ENCODE measurements at regions not wholly inside any gene's neighbourhood (a gene's known extent, or its start where the extent isn't known, plus 50 kb on each side); places are given as distances from the start of the nearest gene placed in this dataset.
"Not testable (repeated sequence)": the region's sequence is repeated elsewhere in the genome, so short reads cannot be mapped to it uniquely, and the experiment has no call there.

DNA sequence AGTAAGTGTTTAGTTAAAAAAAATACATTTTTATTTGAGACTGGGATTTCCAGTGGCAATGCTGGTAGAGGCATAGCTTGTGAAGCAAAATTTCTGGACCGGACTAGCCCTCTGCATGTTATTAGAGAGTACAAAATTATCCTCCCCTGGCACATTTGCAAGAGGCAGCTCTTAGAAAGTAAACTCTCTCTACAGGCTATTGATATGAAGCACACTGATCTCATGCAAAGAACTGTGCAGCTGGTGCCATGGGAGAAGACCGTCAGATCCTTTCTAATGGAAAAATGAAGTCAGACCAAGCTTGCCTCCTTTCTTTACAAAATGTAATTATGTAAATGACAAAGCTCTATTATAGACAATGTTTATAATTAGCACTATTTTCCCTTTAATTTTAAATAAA is 2717.2 kb downstream of the PCDH7 start:
- Mint-ChIP-seq H3K36me3 (ENCODE audit: low read depth) (no peaks in the 10 kb centered on the region), H3K9me3 (no peaks in the 10 kb centered on the region), H3K4me1 (ENCODE audit: low read depth) (no peaks in the 10 kb centered on the region), H3K27me3 (no peaks in the 10 kb centered on the region), H3K4me3 (no peak overlapping the region), H3K27ac (no peak overlapping the region)
- intact Hi-C loops (cut with micrococcal nuclease): no loop called here

DNA sequence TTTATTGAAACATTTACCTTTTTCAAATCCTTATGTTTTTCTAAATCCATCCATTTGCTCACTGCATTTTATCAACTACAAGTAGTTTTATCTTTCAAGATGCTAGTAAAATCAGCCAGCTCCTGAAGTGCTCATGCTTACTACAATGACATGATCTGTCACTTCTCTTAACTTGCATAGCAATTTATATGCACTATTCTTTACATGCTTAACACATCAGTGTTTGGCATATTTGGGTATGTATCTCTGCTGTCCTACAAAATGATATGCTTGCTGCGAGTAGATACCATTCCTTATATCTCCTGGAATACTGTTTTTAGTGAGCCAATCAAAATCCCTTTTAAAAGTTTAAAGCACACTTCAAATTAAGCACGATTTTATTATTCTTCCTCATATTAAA is 2726.8 kb downstream of the PCDH7 start:
- H3K4me1 Mint-ChIP-seq (ENCODE audit: low read depth): no peaks in the 10 kb centered on the region
- no peaks in the 10 kb centered on the region for H3K27me3 Mint-ChIP-seq
- H3K36me3 Mint-ChIP-seq (ENCODE audit: low read depth): no peaks in the 10 kb centered on the region
- no peak overlapping the region for H3K4me3 Mint-ChIP-seq
- H3K9me3 Mint-ChIP-seq: peaks cover 10% of the 10 kb centered on the region
- no peak overlapping the region for H3K27ac Mint-ChIP-seq
- intact Hi-C loops (cut with micrococcal nuclease): no loop called here

GRCh38 chr4:33448948-33449347 is 2728.8 kb downstream of the PCDH7 start:
- Mint-ChIP-seq H3K4me3 (no peak overlapping the region), H3K27ac (no peak overlapping the region), H3K4me1 (ENCODE audit: low read depth) (no peaks in the 10 kb centered on the region), H3K27me3 (no peaks in the 10 kb centered on the region), H3K9me3 (peaks cover 10% of the 10 kb centered on the region), H3K36me3 (ENCODE audit: low read depth) (no peaks in the 10 kb centered on the region)
- intact Hi-C loops (cut with micrococcal nuclease): no loop called here

GRCh38 chr4:33453436-33453835 is 2733.3 kb downstream of the PCDH7 start:
- H3K36me3 Mint-ChIP-seq (ENCODE audit: low read depth): no peaks in the 10 kb centered on the region

DNA sequence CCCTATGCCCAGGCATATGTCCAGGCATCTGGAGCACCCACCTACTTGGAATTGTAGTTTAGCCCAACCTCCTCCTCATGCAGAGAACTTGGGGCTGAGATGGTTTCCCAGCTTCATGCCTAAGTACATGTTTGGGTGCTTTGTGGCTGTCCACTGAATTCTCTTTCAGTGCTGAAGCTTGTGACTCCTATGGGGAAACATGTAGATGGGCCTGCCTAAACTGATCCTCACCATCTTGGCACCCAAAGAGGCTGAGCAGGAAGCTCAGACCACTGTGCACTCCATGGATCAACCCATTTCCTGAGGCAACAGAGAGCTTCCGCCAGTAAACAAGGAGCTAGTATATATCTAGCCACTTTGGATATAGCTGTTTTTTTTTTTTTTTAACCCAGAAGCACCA is 2733.7 kb downstream of the PCDH7 start:
- no peaks in the 10 kb centered on the region for H3K27me3 Mint-ChIP-seq
- no peaks in the 10 kb centered on the region for H3K36me3 Mint-ChIP-seq (ENCODE audit: low read depth)
- no peak overlapping the region for H3K4me3 Mint-ChIP-seq
- intact Hi-C loops (cut with micrococcal nuclease): no loop called here
- peaks cover 6% of the 10 kb centered on the region for H3K9me3 Mint-ChIP-seq
- H3K4me1 Mint-ChIP-seq (ENCODE audit: low read depth): no peaks in the 10 kb centered on the region
- H3K27ac Mint-ChIP-seq: no peak overlapping the region

More at GRCh38 chr4:33453436-33453835, 2733.3 kb downstream of the PCDH7 start:
- no peak overlapping the region for H3K4me3 Mint-ChIP-seq
- H3K27ac Mint-ChIP-seq: no peak overlapping the region
- no peaks in the 10 kb centered on the region for H3K4me1 Mint-ChIP-seq (ENCODE audit: low read depth)
- intact Hi-C loops (cut with micrococcal nuclease): no loop called here
- H3K9me3 Mint-ChIP-seq: peaks cover 6% of the 10 kb centered on the region
- H3K27me3 Mint-ChIP-seq: no peaks in the 10 kb centered on the region

DNA sequence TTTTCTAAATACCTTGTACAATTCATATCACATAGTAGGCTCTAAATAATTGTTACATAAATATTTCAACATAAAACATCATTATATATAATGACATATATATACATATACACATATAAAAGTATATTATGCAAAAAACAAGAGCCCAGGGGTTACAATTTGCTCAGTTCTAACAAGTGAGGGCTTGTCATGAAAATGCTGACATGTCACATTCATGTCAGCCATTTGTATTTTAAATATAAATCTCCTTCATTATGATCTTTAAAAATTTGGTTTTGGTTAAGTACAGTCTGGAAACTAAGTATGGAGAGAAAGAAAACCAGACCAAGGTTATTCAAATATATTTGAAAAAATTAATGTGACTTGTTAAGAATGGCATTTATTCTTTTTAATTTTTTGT is 2745.4 kb downstream of the PCDH7 start:
- H3K4me1 Mint-ChIP-seq (ENCODE audit: low read depth): no peaks in the 10 kb centered on the region
- H3K27me3 Mint-ChIP-seq: no peaks in the 10 kb centered on the region
- H3K9me3 Mint-ChIP-seq: no peaks in the 10 kb centered on the region
- no peak overlapping the region for H3K4me3 Mint-ChIP-seq
- intact Hi-C loops (cut with micrococcal nuclease): no loop called here
- no peaks in the 10 kb centered on the region for H3K36me3 Mint-ChIP-seq (ENCODE audit: low read depth)
- no peak overlapping the region for H3K27ac Mint-ChIP-seq

DNA sequence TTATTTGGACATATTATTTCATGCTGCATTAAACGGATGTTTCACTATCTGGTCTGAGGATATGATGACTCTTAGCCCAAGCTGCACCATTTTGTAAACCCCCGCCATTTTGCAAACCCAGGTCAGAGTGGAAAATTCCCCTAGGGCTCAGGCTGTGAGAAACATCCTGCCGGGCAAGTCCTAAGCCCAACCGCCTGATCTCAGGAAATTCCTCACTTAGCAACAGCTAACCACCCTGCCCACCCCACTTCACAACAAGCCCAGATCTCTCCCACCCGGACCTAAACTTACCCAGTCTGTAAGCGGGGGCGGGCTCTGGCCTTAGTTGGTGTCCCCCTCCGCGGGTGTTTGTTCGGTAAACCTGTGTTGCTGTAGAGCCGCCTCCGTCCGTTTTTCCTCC is 2747.1 kb downstream of the PCDH7 start:
- Mint-ChIP-seq H3K4me1 (ENCODE audit: low read depth) (no peaks in the 10 kb centered on the region), H3K4me3 (no peak overlapping the region), H3K27ac (no peak overlapping the region), H3K27me3 (no peaks in the 10 kb centered on the region), H3K36me3 (ENCODE audit: low read depth) (no peaks in the 10 kb centered on the region), H3K9me3 (peaks cover 11% of the 10 kb centered on the region)
- intact Hi-C loops (cut with micrococcal nuclease): no loop called here

DNA sequence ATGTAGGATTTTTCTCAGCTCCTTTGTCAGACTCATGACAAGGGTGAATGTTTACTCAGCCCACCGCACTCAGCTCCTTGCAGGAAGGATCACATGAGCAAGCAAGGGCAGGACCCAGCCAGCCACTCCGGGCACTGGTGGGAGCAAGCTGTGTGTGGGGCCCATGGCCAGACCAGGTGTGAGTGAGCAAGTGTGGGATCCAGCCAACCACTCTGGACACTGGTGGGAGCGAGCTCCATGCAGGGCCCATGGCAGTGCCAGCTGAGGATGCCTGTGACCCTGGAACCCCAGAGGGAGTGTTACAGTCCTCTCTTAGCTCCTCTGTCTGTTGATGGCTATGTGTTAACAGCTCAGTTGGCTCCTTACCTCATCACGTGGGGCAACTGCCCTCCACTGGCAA is 2750.6 kb downstream of the PCDH7 start:
- intact Hi-C loops (cut with micrococcal nuclease): no loop called here
- no peak overlapping the region for H3K27ac Mint-ChIP-seq

GRCh38 chr4:33477715-33478114 is 2757.5 kb downstream of the PCDH7 start:
- intact Hi-C loops (cut with micrococcal nuclease): no loop called here
- H3K27me3 Mint-ChIP-seq: no peaks in the 10 kb centered on the region
- no peak overlapping the region for H3K27ac Mint-ChIP-seq
- H3K4me1 Mint-ChIP-seq (ENCODE audit: low read depth): no peaks in the 10 kb centered on the region
- no peaks in the 10 kb centered on the region for H3K36me3 Mint-ChIP-seq (ENCODE audit: low read depth)
- H3K4me3 Mint-ChIP-seq: no peak overlapping the region
- no peaks in the 10 kb centered on the region for H3K9me3 Mint-ChIP-seq

More for the DNA sequence above, 2750.6 kb downstream of the PCDH7 start:
- Mint-ChIP-seq H3K9me3 (peaks cover 11% of the 10 kb centered on the region), H3K36me3 (ENCODE audit: low read depth) (no peaks in the 10 kb centered on the region), H3K27me3 (no peaks in the 10 kb centered on the region), H3K4me1 (ENCODE audit: low read depth) (no peaks in the 10 kb centered on the region), H3K4me3 (no peak overlapping the region)

- no peaks in the 10 kb centered on the region for H3K36me3 Mint-ChIP-seq (ENCODE audit: low read depth)
- intact Hi-C loops (cut with micrococcal nuclease): no loop called here
- no peak overlapping the region for H3K4me3 Mint-ChIP-seq
- no peak overlapping the region for H3K27ac Mint-ChIP-seq
- H3K27me3 Mint-ChIP-seq: no peaks in the 10 kb centered on the region
- H3K4me1 Mint-ChIP-seq (ENCODE audit: low read depth): no peaks in the 10 kb centered on the region
- H3K9me3 Mint-ChIP-seq: no peaks in the 10 kb centered on the region
Measured at GRCh38 chr4:33482773-33483172, 2761.5 kb downstream of the ARAP2 start.

DNA sequence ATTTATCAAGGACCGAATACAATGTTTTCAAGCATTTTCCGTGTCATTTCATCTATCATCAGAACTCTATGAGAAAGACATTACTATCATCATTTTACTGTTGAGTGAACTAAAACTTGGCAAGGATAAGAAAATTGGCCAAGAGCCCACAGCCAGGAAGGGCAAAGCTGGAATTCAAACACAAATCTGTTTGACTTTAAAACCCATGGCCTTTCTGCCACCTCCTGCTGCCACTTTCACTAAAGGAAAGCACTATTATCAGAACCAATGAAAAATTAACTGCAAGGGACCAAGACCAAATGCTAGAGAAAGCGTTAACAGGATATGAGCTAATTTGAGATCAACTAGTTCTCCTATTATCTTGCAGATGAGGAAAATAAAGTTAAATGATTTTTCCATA is 2759.2 kb downstream of the ARAP2 start:
- Mint-ChIP-seq H3K4me3 (no peak overlapping the region), H3K4me1 (ENCODE audit: low read depth) (no peaks in the 10 kb centered on the region), H3K36me3 (ENCODE audit: low read depth) (no peaks in the 10 kb centered on the region), H3K27me3 (no peaks in the 10 kb centered on the region), H3K9me3 (no peaks in the 10 kb centered on the region), H3K27ac (no peak overlapping the region)
- intact Hi-C loops (cut with micrococcal nuclease): no loop called here

- H3K4me3 Mint-ChIP-seq: no peak overlapping the region
- H3K9me3 Mint-ChIP-seq: no peaks in the 10 kb centered on the region
- H3K27ac Mint-ChIP-seq: no peak overlapping the region
- intact Hi-C loops (cut with micrococcal nuclease): no loop called here
- no peaks in the 10 kb centered on the region for H3K36me3 Mint-ChIP-seq (ENCODE audit: low read depth)
- no peaks in the 10 kb centered on the region for H3K4me1 Mint-ChIP-seq (ENCODE audit: low read depth)
- no peaks in the 10 kb centered on the region for H3K27me3 Mint-ChIP-seq
Measured at GRCh38 chr4:33493231-33493630, 2751.1 kb downstream of the ARAP2 start.

- no peaks in the 10 kb centered on the region for H3K27me3 Mint-ChIP-seq
- intact Hi-C loops (cut with micrococcal nuclease): no loop called here
- H3K36me3 Mint-ChIP-seq (ENCODE audit: low read depth): no peaks in the 10 kb centered on the region
- H3K27ac Mint-ChIP-seq: no peak overlapping the region
- H3K4me3 Mint-ChIP-seq: no peak overlapping the region
- no peaks in the 10 kb centered on the region for H3K4me1 Mint-ChIP-seq (ENCODE audit: low read depth)
- H3K9me3 Mint-ChIP-seq: no peaks in the 10 kb centered on the region
Measured at GRCh38 chr4:33494150-33494549, 2750.2 kb downstream of the ARAP2 start.

- H3K36me3 Mint-ChIP-seq (ENCODE audit: low read depth); H3K27me3 Mint-ChIP-seq; intact Hi-C loops (cut with micrococcal nuclease); H3K27ac Mint-ChIP-seq; H3K4me3 Mint-ChIP-seq; H3K4me1 Mint-ChIP-seq (ENCODE audit: low read depth): not testable (repeated sequence)
- peaks cover 12% of the 10 kb centered on the region for H3K9me3 Mint-ChIP-seq
Measured at GRCh38 chr4:33501587-33501986, 2742.7 kb downstream of the ARAP2 start.

DNA sequence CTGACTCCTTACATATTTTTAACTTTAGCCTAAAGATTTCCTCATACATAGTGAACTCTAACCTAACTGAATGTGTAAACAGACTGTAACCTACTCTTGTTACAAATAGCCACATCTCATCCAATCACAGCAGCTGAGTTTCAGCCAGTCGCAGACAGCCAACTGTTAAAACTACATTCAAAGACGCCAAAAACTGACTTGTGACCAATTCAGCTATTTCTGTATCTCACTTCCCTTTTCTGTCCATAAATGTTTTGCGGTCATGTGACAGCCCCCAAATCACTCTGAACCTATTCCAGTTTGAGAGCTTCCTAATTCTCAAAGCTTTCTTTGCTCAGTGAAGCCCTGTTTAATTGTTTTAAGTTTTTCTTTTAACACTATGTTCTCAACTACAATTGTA is 2731.9 kb downstream of the ARAP2 start:
- H3K27me3 Mint-ChIP-seq: no peaks in the 10 kb centered on the region
- H3K4me3 Mint-ChIP-seq: no peak overlapping the region
- H3K4me1 Mint-ChIP-seq (ENCODE audit: low read depth): no peaks in the 10 kb centered on the region
- H3K36me3 Mint-ChIP-seq (ENCODE audit: low read depth): no peaks in the 10 kb centered on the region
- intact Hi-C loops (cut with micrococcal nuclease): no loop called here
- H3K9me3 Mint-ChIP-seq: peaks cover 6% of the 10 kb centered on the region
- H3K27ac Mint-ChIP-seq: no peak overlapping the region
